Skeletal muscle satellite cell (primary cell): ENCODE measurements at regions not wholly inside any gene's neighbourhood (a gene's known extent, or its start where the extent isn't known, plus 50 kb on each side); places are given as distances from the start of the nearest gene placed in this dataset.

Experiments
- H3K27me3 ChIP-seq: 2 replicates; pipeline ENCODE4 v1.7.0; 2013; ENCODE audit warnings: low read length; ENCODE audit not compliant: control insufficient read depth, insufficient read depth
- H3K36me3 ChIP-seq: 2 replicates; pipeline ENCODE4 v1.7.0; 2013; ENCODE audit warnings: mild to moderate bottlenecking, control low read depth, low read length; ENCODE audit not compliant: insufficient read depth
- H3K4me1 ChIP-seq: 2 replicates; pipeline ENCODE4 v1.7.0; 2013; ENCODE audit warnings: low read length; ENCODE audit not compliant: control insufficient read depth, insufficient read depth
- H3K4me2 ChIP-seq: 2 replicates; pipeline ENCODE4 v1.7.0; 2013; ENCODE audit warnings: mild to moderate bottlenecking, low read length
- H3K4me3 ChIP-seq: 2 replicates; pipeline ENCODE4 v1.7.0; 2013; ENCODE audit warnings: low read length
- H3K9ac ChIP-seq: 2 replicates; pipeline ENCODE4 v1.7.0; 2013; ENCODE audit warnings: mild to moderate bottlenecking, low read depth, low read length, moderate library complexity
- H3K9me3 ChIP-seq: replicated peaks from 2 replicates; pipeline ENCODE4 v1.7.0; 2013; ENCODE audit warnings: mild to moderate bottlenecking, control low read depth, low read length

DNA sequence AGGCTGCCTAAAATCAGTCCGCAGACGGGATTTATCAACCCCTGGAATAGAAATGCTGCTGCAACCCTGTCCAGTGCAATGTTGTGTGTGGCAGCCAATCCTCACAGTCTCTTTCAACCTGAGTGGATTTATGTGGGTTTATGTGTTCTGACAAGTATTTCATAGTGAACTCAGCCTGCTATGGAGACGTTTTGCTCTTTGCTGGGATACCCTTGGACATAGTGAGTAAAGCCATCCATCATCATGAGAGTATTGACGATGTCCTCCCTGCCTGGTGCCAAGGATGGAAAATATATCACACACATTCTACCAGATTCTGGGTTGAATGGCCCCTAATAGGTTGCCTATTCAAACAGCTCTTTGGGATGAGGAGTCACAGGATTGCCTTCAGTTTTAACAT is 219.1 kb downstream of the SOCS6 start:
- H3K4me1 ChIP-seq = no peaks in the 10 kb centered on the region
- H3K9ac ChIP-seq = no peak overlapping the region
- H3K4me3 ChIP-seq = no peak overlapping the region
- no peaks in the 10 kb centered on the region for H3K27me3 ChIP-seq
- no peaks in the 10 kb centered on the region for H3K9me3 ChIP-seq
- no peak overlapping the region for H3K4me2 ChIP-seq
- H3K36me3 ChIP-seq = no peaks in the 10 kb centered on the region

DNA sequence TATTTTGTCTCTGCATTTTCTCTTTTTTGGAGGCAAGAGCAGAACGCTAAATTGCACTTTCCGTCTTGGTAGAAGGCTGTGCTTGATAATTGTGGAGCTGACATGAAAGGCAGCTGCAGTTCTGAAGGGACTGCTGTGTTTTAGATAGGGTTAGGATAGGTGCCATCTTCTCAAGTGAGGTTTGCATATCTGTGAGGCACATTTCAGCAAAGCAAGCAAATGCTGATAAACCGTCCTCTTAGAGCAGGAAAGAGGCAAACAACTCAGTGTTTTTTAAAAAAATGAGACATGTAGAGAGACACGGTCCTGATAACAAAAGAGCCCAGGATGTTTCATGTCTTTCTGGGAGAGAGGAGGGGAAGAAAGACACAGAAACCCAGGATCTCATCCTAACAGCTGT is 217.7 kb downstream of the SOCS6 start:
- peaks cover 9% of the 10 kb centered on the region for H3K27me3 ChIP-seq
- no peaks in the 10 kb centered on the region for H3K36me3 ChIP-seq
- no peak overlapping the region for H3K9ac ChIP-seq
- no peak overlapping the region for H3K4me2 ChIP-seq
- H3K4me3 ChIP-seq = no peak overlapping the region
- no peaks in the 10 kb centered on the region for H3K9me3 ChIP-seq
- H3K4me1 ChIP-seq = no peaks in the 10 kb centered on the region

- Histone ChIP-seq H3K9ac (no peak overlapping the region), H3K4me2 (no peak overlapping the region), H3K4me3 (no peak overlapping the region), H3K27me3 (peaks cover 19% of the 10 kb centered on the region), H3K9me3 (no peaks in the 10 kb centered on the region), H3K4me1 (no peaks in the 10 kb centered on the region), H3K36me3 (no peaks in the 10 kb centered on the region)
These were observed 214.2 kb downstream of the SOCS6 start for GRCh38 chr18:70503060-70503459.

DNA sequence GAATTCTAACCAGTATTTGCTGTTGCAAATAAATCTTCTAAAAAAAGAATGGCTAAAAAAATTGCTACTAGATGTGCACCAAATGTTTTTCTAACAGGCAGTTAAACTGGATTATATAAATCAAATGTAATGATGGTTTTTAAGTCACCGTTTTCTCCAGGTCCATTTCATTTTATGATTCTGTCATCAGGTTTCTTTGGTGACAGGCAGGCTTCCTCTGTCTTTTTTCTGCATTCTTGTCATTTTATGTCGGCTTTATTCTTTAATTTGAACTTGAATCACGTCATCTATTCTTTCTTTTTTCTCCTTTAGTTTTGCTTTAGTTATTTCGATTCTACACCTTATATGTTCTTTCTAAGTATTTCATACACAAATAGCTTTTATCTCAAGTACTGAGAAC is 212.5 kb downstream of the SOCS6 start:
- H3K4me3 ChIP-seq = no peak overlapping the region
- H3K36me3 ChIP-seq = no peaks in the 10 kb centered on the region
- H3K9ac ChIP-seq = no peak overlapping the region
- peaks cover 19% of the 10 kb centered on the region for H3K27me3 ChIP-seq
- H3K4me2 ChIP-seq = no peak overlapping the region
- no peaks in the 10 kb centered on the region for H3K9me3 ChIP-seq
- H3K4me1 ChIP-seq = no peaks in the 10 kb centered on the region

DNA sequence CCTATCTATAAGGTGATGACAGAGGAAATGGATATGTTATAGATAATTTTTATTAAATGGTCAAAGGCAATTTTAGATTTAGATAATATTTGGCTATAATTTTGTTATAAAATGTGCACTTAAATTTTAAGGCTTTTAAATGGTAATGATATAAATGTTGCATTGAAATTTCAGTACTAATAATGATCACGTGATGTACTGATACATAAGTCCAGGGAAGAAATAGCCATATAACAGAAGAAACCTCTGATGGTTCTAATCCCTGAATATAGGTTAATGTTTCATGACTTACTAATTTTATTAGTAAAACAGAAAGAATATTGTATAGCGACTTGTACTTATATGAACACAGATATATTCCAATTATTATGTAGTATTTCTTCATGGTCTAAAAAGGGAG is 211.9 kb downstream of the SOCS6 start:
- Histone ChIP-seq H3K36me3 (no peaks in the 10 kb centered on the region), H3K4me1 (no peaks in the 10 kb centered on the region), H3K9ac (no peak overlapping the region), H3K9me3 (no peaks in the 10 kb centered on the region), H3K27me3 (peaks cover 19% of the 10 kb centered on the region), H3K4me2 (no peak overlapping the region), H3K4me3 (no peak overlapping the region)

- H3K4me3 ChIP-seq = no peak overlapping the region
- H3K9ac ChIP-seq = no peak overlapping the region
These were observed 210.4 kb downstream of the SOCS6 start for GRCh38 chr18:70499218-70499691.

GRCh38 chr18:70496353-70497294 is 207.8 kb downstream of the SOCS6 start:
- peaks cover 17% of the 10 kb centered on the region for H3K27me3 ChIP-seq
- H3K36me3 ChIP-seq = no peaks in the 10 kb centered on the region
- H3K4me1 ChIP-seq = no peaks in the 10 kb centered on the region
- H3K9ac ChIP-seq = no peak overlapping the region
- H3K4me2 ChIP-seq = no peak overlapping the region
- H3K9me3 ChIP-seq = no peaks in the 10 kb centered on the region
- no peak overlapping the region for H3K4me3 ChIP-seq

More at GRCh38 chr18:70499218-70499691, 210.4 kb downstream of the SOCS6 start:
- Histone ChIP-seq H3K4me1 (no peaks in the 10 kb centered on the region), H3K4me2 (no peak overlapping the region), H3K36me3 (no peaks in the 10 kb centered on the region), H3K27me3 (peaks cover 19% of the 10 kb centered on the region), H3K9me3 (no peaks in the 10 kb centered on the region)

DNA sequence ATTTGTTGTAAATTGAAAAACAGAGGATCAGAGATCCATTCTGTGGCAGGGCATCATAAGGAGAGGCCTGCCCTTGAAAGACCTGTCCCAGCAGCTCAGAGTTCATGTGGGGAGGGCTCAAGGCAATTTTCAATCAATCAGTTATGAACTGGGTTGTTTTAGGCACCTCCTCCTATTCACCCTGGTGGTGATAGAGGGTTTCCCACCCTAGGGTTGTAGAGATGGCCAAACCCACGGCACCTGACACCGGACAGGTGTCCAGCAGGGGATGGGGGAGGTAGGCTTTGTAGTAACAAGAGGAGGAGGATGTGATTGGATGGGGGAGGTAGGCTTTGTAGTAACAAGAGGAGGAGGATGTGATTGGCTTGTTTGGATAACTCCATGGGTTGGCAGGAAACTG is 205.7 kb downstream of the SOCS6 start:
- H3K27me3 ChIP-seq = peaks cover 10% of the 10 kb centered on the region

DNA sequence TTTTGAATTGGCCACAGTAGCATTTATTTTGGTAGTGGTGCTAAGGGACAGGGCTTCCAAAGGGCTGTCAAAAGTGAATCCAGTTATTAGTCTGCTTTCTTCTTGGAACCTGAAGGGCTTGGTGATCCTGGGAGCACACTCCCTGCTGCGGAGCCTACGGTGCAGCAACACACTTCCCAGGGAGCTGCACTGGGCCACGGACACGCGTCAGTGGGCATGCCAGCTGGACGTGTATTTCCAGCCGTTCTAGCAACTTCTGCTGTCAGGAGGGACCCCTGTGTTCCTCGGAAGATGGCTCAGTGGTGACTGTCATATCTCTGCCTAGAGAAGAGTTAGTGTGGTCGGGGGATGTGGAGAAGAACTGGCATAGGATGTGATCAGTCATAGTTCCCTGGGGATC is 204.6 kb downstream of the SOCS6 start:
- Histone ChIP-seq H3K4me2 (no peak overlapping the region), H3K4me3 (no peak overlapping the region), H3K27me3 (peaks cover 5% of the 10 kb centered on the region), H3K9ac (no peak overlapping the region), H3K9me3 (no peaks in the 10 kb centered on the region), H3K4me1 (no peaks in the 10 kb centered on the region), H3K36me3 (no peaks in the 10 kb centered on the region)

More for the DNA sequence above, 205.7 kb downstream of the SOCS6 start:
- Histone ChIP-seq H3K4me1 (no peaks in the 10 kb centered on the region), H3K9me3 (no peaks in the 10 kb centered on the region), H3K4me3 (no peak overlapping the region), H3K36me3 (no peaks in the 10 kb centered on the region), H3K9ac (no peak overlapping the region), H3K4me2 (no peak overlapping the region)

DNA sequence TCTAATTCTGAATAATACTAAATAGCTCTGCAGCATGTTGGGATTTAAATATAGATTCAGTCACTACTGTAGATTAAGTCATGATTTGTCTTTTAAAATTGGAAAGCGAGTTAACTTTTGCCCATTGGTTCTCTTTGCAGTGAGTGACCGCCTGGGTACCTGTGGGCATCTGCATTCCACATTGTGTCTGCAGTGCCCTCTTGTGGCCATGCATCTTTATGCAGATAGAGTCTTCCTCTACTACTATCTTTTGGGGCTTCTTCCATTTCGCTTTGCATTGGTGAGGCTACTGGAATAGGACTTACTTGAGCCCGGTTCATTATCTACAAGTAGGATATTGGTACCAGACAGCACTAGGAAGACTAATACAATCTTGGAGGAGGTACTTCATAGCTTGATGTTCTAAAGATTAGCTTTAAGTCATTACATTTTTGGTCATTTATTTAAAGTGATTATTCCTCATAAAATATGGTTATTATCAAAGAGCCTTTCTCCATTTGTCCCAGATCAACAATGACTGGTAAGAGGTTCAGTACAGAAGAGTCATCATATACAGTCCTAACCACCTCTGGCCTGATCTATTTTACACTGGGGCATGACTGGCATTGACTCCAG is 203.0 kb downstream of the SOCS6 start:
- Histone ChIP-seq H3K9me3 (no peaks in the 10 kb centered on the region), H3K27me3 (peaks cover 16% of the 10 kb centered on the region), H3K9ac (no peak overlapping the region), H3K4me3 (no peak overlapping the region), H3K4me1 (no peaks in the 10 kb centered on the region), H3K4me2 (no peak overlapping the region), H3K36me3 (no peaks in the 10 kb centered on the region)

DNA sequence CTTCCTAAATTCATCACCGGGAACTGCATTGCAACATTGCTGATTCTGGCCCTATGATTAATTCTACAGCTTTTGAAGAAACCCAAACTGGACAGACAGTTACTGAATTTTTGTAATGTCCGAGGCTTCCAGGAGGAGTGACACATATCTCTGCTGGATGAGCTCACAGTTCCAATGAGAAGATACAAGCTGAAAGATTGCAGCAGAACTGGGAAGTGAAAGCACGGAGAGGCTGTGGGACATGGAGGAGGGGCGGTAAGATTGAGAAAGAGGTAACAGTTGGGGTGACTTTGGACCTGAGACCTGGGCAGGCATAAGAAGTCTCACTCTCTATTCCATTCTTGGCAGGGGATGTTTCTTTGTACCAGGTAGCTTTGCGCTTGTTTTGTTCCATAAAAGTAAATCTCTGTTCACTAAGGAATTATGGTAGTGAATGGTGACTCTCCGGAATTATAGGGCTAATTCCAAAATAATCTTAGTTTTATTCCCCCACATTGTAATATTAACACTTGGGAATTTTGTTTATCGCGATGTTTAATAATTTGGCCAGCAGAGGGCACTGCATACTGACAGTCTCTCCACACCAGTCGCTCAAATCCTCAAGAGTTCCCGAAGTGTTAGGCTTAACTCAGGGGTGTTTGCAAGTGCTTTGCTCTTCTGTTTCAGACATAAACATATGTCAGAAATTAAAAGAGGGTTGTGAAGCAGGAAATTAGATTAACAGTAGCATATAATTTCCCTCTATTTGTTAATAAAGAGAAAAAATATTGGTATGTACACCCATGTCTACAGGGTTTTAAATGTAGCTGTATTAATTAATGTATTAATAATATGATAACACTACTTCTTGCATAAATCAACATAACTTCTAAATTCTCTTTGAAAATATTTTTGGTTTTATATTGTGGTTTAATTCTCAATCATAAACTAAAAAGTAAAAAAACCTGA is 201.4 kb downstream of the SOCS6 start:
- peak overlapping the region; percentile 10 for H3K9ac ChIP-seq
- no peaks in the 10 kb centered on the region for H3K4me1 ChIP-seq
- H3K36me3 ChIP-seq = no peaks in the 10 kb centered on the region
- H3K27me3 ChIP-seq = peaks cover 22% of the 10 kb centered on the region
- H3K4me2 ChIP-seq = peak overlapping the region; percentile 74
- no peaks in the 10 kb centered on the region for H3K9me3 ChIP-seq
- peak overlapping the region; percentile 55 for H3K4me3 ChIP-seq
